GM19238 (cell line): ENCODE measurements at regions not wholly inside any gene's neighbourhood (a gene's known extent, or its start where the extent isn't known, plus 50 kb on each side); places are given as distances from the start of the nearest gene placed in this dataset.

Experiments used
- DNase-seq: peaks from one replicate; pipeline ENCODE4 v3.0.0; 2011; ENCODE audit warnings: low spot score; ENCODE audit not compliant: insufficient read length

DNA sequence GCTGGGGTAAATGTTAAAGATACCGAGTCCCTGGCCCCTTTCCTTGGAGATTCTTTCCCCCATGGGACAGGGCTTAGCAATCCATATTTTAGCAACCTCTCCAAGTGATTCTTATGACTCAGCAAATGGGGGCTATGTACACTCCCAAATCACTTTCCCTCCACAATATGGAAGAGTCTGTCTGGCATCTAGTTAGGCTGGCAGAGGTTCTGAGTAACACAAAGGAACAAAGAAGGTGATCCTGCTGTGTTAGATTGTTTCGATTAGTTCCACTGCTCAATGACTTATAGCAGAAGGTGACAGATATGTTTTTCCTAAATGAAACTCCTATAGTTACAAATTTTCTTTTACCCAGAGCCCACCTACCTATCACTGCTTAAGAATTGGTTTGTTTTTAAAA is 154.0 kb upstream of the SYT13 start:
- DNase-seq = no peak

GRCh38 chr11:45436966-45437365 is 150.8 kb upstream of the SYT13 start:
- no peak for DNase-seq

DNA sequence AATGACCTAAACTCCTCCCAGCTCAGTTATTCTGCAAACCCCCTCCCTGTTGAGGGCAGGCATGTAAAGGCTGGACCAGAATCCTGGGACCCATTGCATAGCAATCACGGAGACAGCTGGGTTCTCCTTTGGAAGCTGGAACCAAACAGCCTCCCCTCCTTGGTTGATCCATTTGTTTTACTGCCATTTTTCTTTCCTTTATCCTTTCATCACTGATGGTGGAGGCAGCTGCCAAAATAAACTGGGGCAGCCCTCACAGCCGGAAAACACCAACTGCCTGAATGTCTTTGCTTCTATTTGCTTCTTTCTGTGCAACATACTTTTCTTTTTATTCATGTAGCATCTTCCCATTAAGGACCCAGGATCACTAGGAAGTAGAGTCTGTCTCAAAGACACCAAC is 150.0 kb upstream of the SYT13 start:
- DNase-seq = no peak

DNA sequence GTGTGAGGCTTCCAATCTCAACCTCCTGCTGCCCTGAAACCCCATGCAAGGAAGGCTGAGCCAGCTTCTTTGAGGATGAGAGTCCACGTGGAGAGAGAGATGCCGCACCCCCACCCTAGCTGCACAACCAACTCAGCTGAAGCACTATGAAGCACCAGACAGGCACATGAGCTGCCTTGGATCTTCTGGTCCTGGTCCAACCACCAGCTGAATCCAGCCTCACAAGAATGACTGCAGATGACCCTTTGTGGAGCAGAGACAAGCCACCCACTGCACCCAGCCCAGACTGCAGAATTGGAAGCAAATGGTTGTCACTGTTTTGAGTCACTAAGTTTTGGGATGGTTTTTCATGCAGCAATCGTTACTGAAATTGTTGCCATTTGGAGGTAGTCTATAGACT is 149.6 kb upstream of the SYT13 start:
- no peak for DNase-seq

- no peak for DNase-seq
Measured at GRCh38 chr11:45432910-45433309, 146.8 kb upstream of the SYT13 start.

DNA sequence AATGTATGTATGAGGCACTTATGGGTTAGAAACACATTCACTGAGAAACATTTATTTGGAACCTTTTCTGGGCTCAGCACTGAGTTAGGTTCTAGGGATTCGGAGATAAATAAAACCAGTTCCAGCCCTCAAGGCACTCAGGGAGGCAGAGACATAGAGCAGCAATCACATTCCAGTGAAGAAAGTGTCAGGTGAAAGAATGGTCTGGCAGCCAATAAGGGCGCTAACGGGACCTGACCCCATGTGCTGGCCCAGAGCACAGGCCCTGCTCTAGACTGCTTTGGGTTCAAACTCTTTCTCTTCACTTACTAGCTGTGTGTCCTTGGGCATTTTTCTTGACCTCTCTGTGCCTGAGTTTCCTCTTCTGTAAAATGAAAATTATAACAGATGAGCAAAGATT is 146.0 kb upstream of the SYT13 start:
- no peak for DNase-seq

DNA sequence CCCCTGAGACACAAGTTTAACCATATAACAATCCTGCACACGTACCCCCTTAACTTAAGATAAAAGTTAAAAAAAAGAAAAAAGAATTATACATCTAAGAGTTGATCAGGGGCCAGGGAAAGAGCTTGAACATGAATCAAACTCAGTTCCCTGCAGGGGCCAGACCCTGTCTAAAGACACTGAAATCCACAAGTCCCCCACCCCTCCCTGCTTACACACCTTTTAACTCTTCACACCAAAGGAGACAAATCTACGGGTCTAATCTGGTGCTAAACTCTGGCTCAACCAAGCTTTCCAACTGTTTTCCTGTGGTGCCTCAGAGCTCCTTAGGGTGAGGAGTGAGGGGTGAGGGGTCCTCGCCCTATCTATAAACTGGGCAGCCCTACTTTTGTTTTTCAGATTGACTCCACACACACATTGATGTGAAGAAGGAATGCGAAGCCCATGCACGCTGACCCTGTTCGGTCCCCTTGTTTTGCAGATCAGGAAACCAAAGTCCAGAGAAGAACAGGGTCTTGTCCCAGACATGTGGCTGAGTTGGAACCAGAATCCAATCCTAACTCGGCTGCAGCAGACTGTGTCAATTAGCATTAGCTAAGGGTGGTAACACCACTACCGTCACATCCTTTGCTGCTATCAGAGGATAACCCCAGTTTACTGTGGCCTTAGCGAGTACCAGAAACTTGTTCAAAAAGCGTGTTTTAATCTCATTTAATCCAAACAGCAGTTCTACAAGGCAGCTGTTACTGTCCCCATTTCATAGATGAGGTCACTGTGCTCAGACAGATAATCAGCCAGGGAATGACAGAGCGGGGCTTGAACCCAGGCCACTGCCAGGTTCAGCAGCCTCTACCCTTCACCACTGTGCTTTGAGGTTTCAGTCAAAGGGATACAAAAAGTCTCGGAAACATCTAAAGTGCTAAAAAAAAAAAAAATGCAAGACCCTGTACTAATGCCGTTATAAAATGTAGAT is 145.2 kb upstream of the SYT13 start:
- DNase-seq = no peak

- DNase-seq = no peak
Measured at GRCh38 chr11:45430361-45430760, 144.2 kb upstream of the SYT13 start.

GRCh38 chr11:45429719-45430118 is 143.6 kb upstream of the SYT13 start:
- no peak for DNase-seq

DNA sequence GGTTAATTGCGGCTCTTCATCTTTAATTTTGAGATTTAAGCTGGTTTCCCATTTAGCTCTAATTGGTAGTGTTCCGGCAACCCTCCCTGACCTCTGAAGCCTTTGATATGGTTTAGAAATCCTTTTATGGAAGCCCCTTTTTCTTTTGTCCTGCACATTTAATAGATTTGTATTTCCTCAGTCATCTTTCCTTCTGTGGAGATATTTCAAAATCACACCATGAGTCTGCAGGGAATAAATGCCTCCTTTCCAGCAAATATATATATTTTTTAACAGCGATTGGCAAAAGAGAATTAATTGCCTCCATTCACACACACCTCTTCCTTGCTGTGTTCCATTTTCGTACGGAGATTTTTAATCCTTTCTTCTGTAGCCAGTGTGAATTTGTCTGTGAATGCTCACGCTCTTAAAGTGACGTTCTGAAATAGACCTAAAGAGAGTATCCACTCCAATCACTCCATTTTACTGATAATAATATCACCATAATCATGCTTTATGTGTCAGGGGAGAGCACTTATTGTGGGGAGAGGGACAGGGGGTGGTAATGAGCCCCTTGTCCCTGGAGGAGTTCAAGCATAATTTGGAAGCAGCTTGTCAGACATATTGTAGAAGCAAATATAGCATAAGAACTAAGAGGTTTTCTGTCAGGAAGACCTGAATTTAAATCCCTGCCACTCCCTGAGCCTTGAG is 142.5 kb upstream of the SYT13 start:
- DNase-seq = no peak

- no peak for DNase-seq
Measured at GRCh38 chr11:45428116-45428515, 142.0 kb upstream of the SYT13 start.

GRCh38 chr11:45424411-45425180 is 138.5 kb upstream of the SYT13 start:
- no peak for DNase-seq

- DNase-seq = no peak
Measured at GRCh38 chr11:45423475-45424120, 137.5 kb upstream of the SYT13 start.

DNA sequence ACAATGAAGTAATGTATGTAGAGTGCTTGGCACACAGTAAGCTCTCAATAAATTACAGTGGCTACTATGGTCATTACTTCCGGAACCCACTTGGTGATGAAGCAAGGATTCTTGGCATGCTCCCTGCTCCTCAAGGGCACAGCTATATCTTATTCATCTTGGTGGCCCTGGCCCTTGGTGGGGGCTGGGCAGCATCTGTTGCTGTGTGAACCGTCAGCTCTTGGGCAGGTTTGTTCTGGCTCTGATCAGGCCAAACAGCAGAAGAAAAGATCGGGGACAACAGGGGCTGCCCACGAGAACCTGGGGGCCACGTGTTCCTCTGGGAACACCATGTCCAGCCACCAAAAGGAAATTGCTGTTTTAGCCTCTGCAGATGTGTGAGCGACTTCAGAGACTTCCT is 136.9 kb upstream of the SYT13 start:
- DNase-seq = no peak

- DNase-seq = no peak
Measured at GRCh38 chr11:45414088-45414487, 127.9 kb upstream of the SYT13 start.

DNA sequence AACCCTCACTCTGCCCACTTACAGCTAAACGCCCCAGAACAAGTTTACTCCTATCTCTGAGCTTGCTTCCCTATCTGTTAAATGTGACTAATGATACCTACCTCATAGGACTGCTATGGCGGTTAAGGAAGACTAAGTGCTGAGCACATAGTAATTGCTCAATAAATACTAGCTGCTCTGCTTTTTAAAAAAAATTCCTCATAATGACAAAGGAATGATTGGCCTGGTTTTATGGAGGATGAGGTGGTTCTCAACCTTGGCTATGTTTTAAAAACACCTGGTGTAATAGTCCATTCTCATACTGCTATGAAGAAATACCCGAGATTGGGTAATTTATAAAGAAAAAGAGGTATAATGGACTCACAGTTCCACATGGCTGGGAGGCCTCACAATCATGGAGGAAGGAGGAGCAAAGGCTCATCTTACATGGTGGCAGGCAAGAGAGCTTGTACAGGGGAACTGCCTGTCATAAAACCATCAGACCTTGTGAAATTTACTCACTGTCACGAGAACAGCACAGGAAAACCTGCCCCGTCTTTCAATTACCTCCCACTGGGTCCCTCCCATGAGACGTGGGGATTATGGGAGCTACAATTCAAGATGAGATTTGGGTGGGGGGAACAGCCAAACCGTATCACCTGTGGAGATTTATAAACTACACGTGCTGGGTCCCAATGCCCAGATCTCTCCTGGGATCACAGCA is 127.2 kb upstream of the SYT13 start:
- no peak for DNase-seq

GRCh38 chr11:45412521-45412920 is 126.4 kb upstream of the SYT13 start:
- no peak for DNase-seq

DNA sequence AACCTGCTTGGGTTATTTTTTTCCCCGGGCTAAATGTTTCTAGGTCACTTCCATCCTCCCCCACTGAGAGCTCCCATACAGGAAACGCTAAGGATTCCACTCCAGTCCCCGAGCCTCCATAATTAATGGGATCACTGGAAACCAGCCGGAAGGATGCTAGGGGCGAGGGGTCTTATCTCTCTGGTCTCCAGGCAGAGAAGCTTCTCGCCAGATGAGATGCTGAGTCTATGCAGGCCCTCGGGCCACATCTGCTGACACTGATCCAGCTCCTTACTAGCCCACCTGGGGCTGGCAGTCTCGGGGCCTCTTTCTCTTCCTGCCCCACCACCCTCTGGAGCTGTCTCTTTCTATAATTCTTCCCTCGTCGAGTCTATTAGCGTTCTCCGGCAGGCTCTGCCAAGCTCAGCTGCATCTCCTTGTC is 125.9 kb upstream of the SYT13 start:
- no peak for DNase-seq

DNA sequence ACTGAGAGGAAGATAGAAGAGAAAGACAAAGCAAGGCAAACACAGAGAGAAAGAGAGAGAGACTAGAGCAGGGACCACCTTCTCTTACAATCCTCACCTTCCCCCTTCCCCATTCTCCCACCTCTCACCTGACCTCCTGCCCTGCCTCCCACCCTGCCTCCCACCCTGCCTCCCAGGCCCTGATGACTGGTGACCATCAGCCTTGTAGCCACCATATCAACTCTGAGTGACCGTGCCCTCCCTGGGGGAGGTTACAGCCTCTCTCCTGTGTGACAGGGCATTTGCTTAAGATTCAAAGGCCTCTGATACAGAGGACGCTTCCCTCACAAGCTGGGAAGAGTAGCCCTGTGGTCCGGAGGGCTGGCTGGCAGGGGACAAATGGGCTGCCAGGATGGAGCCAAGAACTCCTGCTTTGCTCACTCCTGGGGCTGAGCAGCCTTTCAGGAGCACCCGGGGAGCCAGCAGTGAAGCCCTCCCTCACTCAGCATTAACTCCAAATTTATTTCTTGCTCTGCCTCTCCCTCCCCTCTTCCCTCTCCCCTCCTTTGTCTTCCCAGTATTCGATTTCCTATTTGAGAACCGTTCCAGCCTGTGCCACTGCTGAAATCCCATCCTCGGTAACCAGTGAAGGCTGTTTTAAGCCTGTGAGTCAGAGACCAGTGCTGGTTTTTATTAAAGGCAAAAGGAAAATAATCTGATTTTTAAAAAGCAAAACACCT is 125.2 kb upstream of the SYT13 start:
- no peak for DNase-seq
